ENCODE measurements at regions not wholly inside any gene's neighbourhood (a gene's known extent, or its start where the extent isn't known, plus 50 kb on each side); places are given as distances from the start of the nearest gene placed in this dataset.

- H3K36me3 ChIP-seq (ENCODE audit: control insufficient read depth, insufficient read depth, low read length), result no peaks in the 10 kb centered on the region
- no peak overlapping the region for H3K27ac ChIP-seq (ENCODE audit: insufficient read depth, low read length, poor library complexity, severe bottlenecking)
- H3K9me3 ChIP-seq (ENCODE audit: control insufficient read depth, low read length), result no peaks in the 10 kb centered on the region
- DNase-seq, result no peak
- H3K4me1 ChIP-seq (ENCODE audit: control insufficient read depth, insufficient read depth, low read length, poor library complexity, severe bottlenecking), result no peaks in the 10 kb centered on the region
- H3K27me3 ChIP-seq (replicated peaks; ENCODE audit: control insufficient read depth, insufficient read depth, low read length, poor library complexity, severe bottlenecking), result no peaks in the 10 kb centered on the region
- no peak overlapping the region for H3K4me3 ChIP-seq (ENCODE audit: insufficient read depth, low read depth, low read length, poor library complexity, severe bottlenecking)
These were observed 579.0 kb upstream of the STXBP6 start for GRCh38 chr14:25628978-25629377.

- no peaks in the 10 kb centered on the region for H3K36me3 ChIP-seq (ENCODE audit: control insufficient read depth, insufficient read depth, low read length)
- H3K27me3 ChIP-seq (replicated peaks; ENCODE audit: control insufficient read depth, insufficient read depth, low read length, poor library complexity, severe bottlenecking), result no peaks in the 10 kb centered on the region
- H3K9me3 ChIP-seq (ENCODE audit: control insufficient read depth, low read length), result no peaks in the 10 kb centered on the region
- H3K27ac ChIP-seq (ENCODE audit: insufficient read depth, low read length, poor library complexity, severe bottlenecking), result no peak overlapping the region
- DNase-seq, result no peak
- no peak overlapping the region for H3K4me3 ChIP-seq (ENCODE audit: insufficient read depth, low read depth, low read length, poor library complexity, severe bottlenecking)
- H3K4me1 ChIP-seq (ENCODE audit: control insufficient read depth, insufficient read depth, low read length, poor library complexity, severe bottlenecking), result no peaks in the 10 kb centered on the region
These were observed 578.4 kb upstream of the STXBP6 start for GRCh38 chr14:25628390-25628789.

DNA sequence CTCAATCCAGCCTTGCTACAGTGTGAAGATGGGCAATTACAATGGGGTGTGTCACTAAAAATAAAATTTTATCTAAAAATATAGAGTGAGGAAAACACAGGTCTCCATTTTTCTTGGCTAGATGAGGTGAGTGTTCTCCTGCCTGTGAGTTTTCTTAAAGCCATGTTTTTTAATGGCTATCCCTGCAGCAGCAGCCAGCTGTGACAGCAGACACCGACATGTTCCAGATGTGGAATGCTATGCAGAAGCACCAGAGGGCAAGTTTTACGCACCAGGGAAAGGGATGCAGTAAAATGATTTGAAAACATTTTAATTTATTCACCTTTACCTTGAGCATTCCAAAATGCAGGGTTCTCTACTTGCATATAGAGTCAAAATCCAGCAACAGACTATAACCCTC is 577.0 kb upstream of the STXBP6 start:
- no peaks in the 10 kb centered on the region for H3K9me3 ChIP-seq (ENCODE audit: control insufficient read depth, low read length)
- H3K4me3 ChIP-seq (ENCODE audit: insufficient read depth, low read depth, low read length, poor library complexity, severe bottlenecking), result no peak overlapping the region
- H3K27ac ChIP-seq (ENCODE audit: insufficient read depth, low read length, poor library complexity, severe bottlenecking), result no peak overlapping the region
- no peaks in the 10 kb centered on the region for H3K27me3 ChIP-seq (replicated peaks; ENCODE audit: control insufficient read depth, insufficient read depth, low read length, poor library complexity, severe bottlenecking)
- DNase-seq, result no peak
- no peaks in the 10 kb centered on the region for H3K4me1 ChIP-seq (ENCODE audit: control insufficient read depth, insufficient read depth, low read length, poor library complexity, severe bottlenecking)
- no peaks in the 10 kb centered on the region for H3K36me3 ChIP-seq (ENCODE audit: control insufficient read depth, insufficient read depth, low read length)

GRCh38 chr14:25622763-25623162 is 572.8 kb upstream of the STXBP6 start:
- Histone ChIP-seq H3K27ac (ENCODE audit: insufficient read depth, low read length, poor library complexity, severe bottlenecking) (no peak overlapping the region), H3K9me3 (ENCODE audit: control insufficient read depth, low read length) (no peaks in the 10 kb centered on the region), H3K4me1 (ENCODE audit: control insufficient read depth, insufficient read depth, low read length, poor library complexity, severe bottlenecking) (no peaks in the 10 kb centered on the region), H3K27me3 (replicated peaks; ENCODE audit: control insufficient read depth, insufficient read depth, low read length, poor library complexity, severe bottlenecking) (no peaks in the 10 kb centered on the region), H3K4me3 (ENCODE audit: insufficient read depth, low read depth, low read length, poor library complexity, severe bottlenecking) (no peak overlapping the region), H3K36me3 (ENCODE audit: control insufficient read depth, insufficient read depth, low read length) (no peaks in the 10 kb centered on the region)
- no peak for DNase-seq

GRCh38 chr14:25620515-25620914 is 570.6 kb upstream of the STXBP6 start:
- DNase-seq, result no peak
- Histone ChIP-seq H3K4me1 (ENCODE audit: control insufficient read depth, insufficient read depth, low read length, poor library complexity, severe bottlenecking) (no peaks in the 10 kb centered on the region), H3K27me3 (replicated peaks; ENCODE audit: control insufficient read depth, insufficient read depth, low read length, poor library complexity, severe bottlenecking) (no peaks in the 10 kb centered on the region), H3K4me3 (ENCODE audit: insufficient read depth, low read depth, low read length, poor library complexity, severe bottlenecking) (no peak overlapping the region), H3K27ac (ENCODE audit: insufficient read depth, low read length, poor library complexity, severe bottlenecking) (no peak overlapping the region), H3K9me3 (ENCODE audit: control insufficient read depth, low read length) (peaks cover 6% of the 10 kb centered on the region), H3K36me3 (ENCODE audit: control insufficient read depth, insufficient read depth, low read length) (no peaks in the 10 kb centered on the region)

- Histone ChIP-seq H3K4me1 (ENCODE audit: control insufficient read depth, insufficient read depth, low read length, poor library complexity, severe bottlenecking) (no peaks in the 10 kb centered on the region), H3K36me3 (ENCODE audit: control insufficient read depth, insufficient read depth, low read length) (no peaks in the 10 kb centered on the region), H3K27ac (ENCODE audit: insufficient read depth, low read length, poor library complexity, severe bottlenecking) (no peak overlapping the region), H3K4me3 (ENCODE audit: insufficient read depth, low read depth, low read length, poor library complexity, severe bottlenecking) (no peak overlapping the region), H3K27me3 (replicated peaks; ENCODE audit: control insufficient read depth, insufficient read depth, low read length, poor library complexity, severe bottlenecking) (no peaks in the 10 kb centered on the region), H3K9me3 (ENCODE audit: control insufficient read depth, low read length) (peaks cover 6% of the 10 kb centered on the region)
- no peak for DNase-seq
These were observed 565.2 kb upstream of the STXBP6 start for GRCh38 chr14:25615174-25615573.

DNA sequence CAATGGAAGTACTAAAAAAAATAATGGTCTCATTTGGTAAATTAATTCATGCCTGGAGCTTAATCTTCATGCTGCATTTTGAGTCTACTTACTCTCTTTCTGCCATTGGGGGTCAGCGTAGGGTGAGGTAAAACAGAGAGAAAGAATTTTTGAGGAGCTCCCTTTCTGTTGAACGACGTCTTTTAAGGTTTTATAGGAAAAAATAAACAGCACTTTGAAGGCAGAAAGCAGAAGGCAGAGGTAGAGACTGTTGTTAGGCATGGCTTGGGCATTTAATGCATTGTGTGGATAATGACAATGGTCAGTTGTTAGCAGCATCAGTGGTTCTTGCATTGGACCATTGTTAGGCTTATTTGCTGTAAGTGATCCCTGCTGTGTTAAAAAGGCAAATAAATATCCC is 557.2 kb upstream of the STXBP6 start:
- Histone ChIP-seq H3K36me3 (ENCODE audit: control insufficient read depth, insufficient read depth, low read length) (no peaks in the 10 kb centered on the region), H3K4me1 (ENCODE audit: control insufficient read depth, insufficient read depth, low read length, poor library complexity, severe bottlenecking) (no peaks in the 10 kb centered on the region), H3K27ac (ENCODE audit: insufficient read depth, low read length, poor library complexity, severe bottlenecking) (no peak overlapping the region), H3K27me3 (replicated peaks; ENCODE audit: control insufficient read depth, insufficient read depth, low read length, poor library complexity, severe bottlenecking) (no peaks in the 10 kb centered on the region), H3K9me3 (ENCODE audit: control insufficient read depth, low read length) (no peaks in the 10 kb centered on the region), H3K4me3 (ENCODE audit: insufficient read depth, low read depth, low read length, poor library complexity, severe bottlenecking) (no peak overlapping the region)
- no peak for DNase-seq

DNA sequence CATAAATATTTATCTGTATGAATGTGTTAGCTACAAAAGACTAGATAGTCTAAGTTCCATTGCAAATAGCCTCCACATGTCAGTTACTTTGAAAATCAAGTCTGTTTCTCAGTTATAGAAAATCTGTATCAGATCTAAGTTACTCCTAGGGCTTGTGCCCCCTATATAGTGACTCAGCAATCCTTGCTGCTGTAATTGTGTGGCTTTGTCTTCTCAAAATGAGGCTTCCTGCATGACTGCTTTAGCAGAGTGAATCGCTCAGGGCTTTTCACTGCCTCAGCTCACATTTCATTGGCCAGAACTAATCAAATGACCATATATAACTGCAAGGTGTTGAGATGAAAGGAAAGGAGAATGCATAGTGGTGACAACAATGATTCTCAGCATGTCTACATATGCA is 552.2 kb upstream of the STXBP6 start:
- DNase-seq, result no peak
- Histone ChIP-seq H3K27ac (ENCODE audit: insufficient read depth, low read length, poor library complexity, severe bottlenecking) (no peak overlapping the region), H3K36me3 (ENCODE audit: control insufficient read depth, insufficient read depth, low read length) (no peaks in the 10 kb centered on the region), H3K9me3 (ENCODE audit: control insufficient read depth, low read length) (no peaks in the 10 kb centered on the region), H3K4me1 (ENCODE audit: control insufficient read depth, insufficient read depth, low read length, poor library complexity, severe bottlenecking) (no peaks in the 10 kb centered on the region), H3K4me3 (ENCODE audit: insufficient read depth, low read depth, low read length, poor library complexity, severe bottlenecking) (no peak overlapping the region), H3K27me3 (replicated peaks; ENCODE audit: control insufficient read depth, insufficient read depth, low read length, poor library complexity, severe bottlenecking) (no peaks in the 10 kb centered on the region)

- Histone ChIP-seq H3K9me3 (ENCODE audit: control insufficient read depth, low read length) (no peaks in the 10 kb centered on the region), H3K4me1 (ENCODE audit: control insufficient read depth, insufficient read depth, low read length, poor library complexity, severe bottlenecking) (no peaks in the 10 kb centered on the region), H3K4me3 (ENCODE audit: insufficient read depth, low read depth, low read length, poor library complexity, severe bottlenecking) (no peak overlapping the region), H3K27me3 (replicated peaks; ENCODE audit: control insufficient read depth, insufficient read depth, low read length, poor library complexity, severe bottlenecking) (no peaks in the 10 kb centered on the region), H3K36me3 (ENCODE audit: control insufficient read depth, insufficient read depth, low read length) (no peaks in the 10 kb centered on the region), H3K27ac (ENCODE audit: insufficient read depth, low read length, poor library complexity, severe bottlenecking) (no peak overlapping the region)
- no peak for DNase-seq
These were observed 538.8 kb upstream of the STXBP6 start for GRCh38 chr14:25588751-25589150.

GRCh38 chr14:25574628-25575325 is 524.8 kb upstream of the STXBP6 start:
- DNase-seq, result no peak
- Histone ChIP-seq H3K4me3 (ENCODE audit: insufficient read depth, low read depth, low read length, poor library complexity, severe bottlenecking) (no peak overlapping the region), H3K27me3 (replicated peaks; ENCODE audit: control insufficient read depth, insufficient read depth, low read length, poor library complexity, severe bottlenecking) (no peaks in the 10 kb centered on the region), H3K4me1 (ENCODE audit: control insufficient read depth, insufficient read depth, low read length, poor library complexity, severe bottlenecking) (no peaks in the 10 kb centered on the region), H3K27ac (ENCODE audit: insufficient read depth, low read length, poor library complexity, severe bottlenecking) (no peak overlapping the region), H3K9me3 (ENCODE audit: control insufficient read depth, low read length) (no peaks in the 10 kb centered on the region), H3K36me3 (ENCODE audit: control insufficient read depth, insufficient read depth, low read length) (no peaks in the 10 kb centered on the region)
